Activated naive CD8-positive, alpha-beta T cell treated with anti-CD3 and anti-CD28 coated beads, Interleukin-2, amount 50 U/mL, for 24 hours (primary cell): ENCODE measurements at regions not wholly inside any gene's neighbourhood (a gene's known extent, or its start where the extent isn't known, plus 50 kb on each side); places are given as distances from the start of the nearest gene placed in this dataset.

Experiments
- ATAC-seq: fragments of 150-1000 bp; cut with Tn5 transposase; one replicate; pipeline ENCODE4 v1.10.0; 2021
- DNase-seq: peaks from one replicate; pipeline ENCODE4 v3.0.0; 2021
- H3K27ac Mint-ChIP-seq: one replicate; pipeline ENCODE4 v1.8.0; 2021; ENCODE audit warnings: mild to moderate bottlenecking, mixed read lengths
- H3K27me3 Mint-ChIP-seq: one replicate; pipeline ENCODE4 v1.8.0; 2021; ENCODE audit warnings: mixed read lengths
- H3K36me3 Mint-ChIP-seq: one replicate; pipeline ENCODE4 v1.8.0; 2021; ENCODE audit warnings: low read depth, mixed read lengths
- H3K4me1 Mint-ChIP-seq: one replicate; pipeline ENCODE4 v1.8.0; 2021; ENCODE audit warnings: mixed read lengths
- H3K4me3 Mint-ChIP-seq: one replicate; pipeline ENCODE4 v1.8.0; 2021; ENCODE audit warnings: mild to moderate bottlenecking, moderate library complexity, mixed read lengths
- H3K9me3 Mint-ChIP-seq: one replicate; pipeline ENCODE4 v1.8.0; 2021; ENCODE audit warnings: mixed read lengths

GRCh38 chr7:46681865-46682503 is 760.9 kb upstream of the IGFBP3 start:
- no peak for ATAC-seq
- Mint-ChIP-seq H3K4me1 (no peaks in the 10 kb centered on the region), H3K27me3 (no peaks in the 10 kb centered on the region), H3K27ac (no peak overlapping the region), H3K9me3 (peaks cover 5% of the 10 kb centered on the region), H3K4me3 (no peak overlapping the region), H3K36me3 (no peaks in the 10 kb centered on the region)
- DNase-seq = no peak

GRCh38 chr7:46680147-46680546 is 759.1 kb upstream of the IGFBP3 start:
- H3K27me3 Mint-ChIP-seq = no peaks in the 10 kb centered on the region
- no peaks in the 10 kb centered on the region for H3K4me1 Mint-ChIP-seq
- peaks cover 7% of the 10 kb centered on the region for H3K9me3 Mint-ChIP-seq
- DNase-seq (no peak), ATAC-seq (no peak)
- no peak overlapping the region for H3K27ac Mint-ChIP-seq
- no peak overlapping the region for H3K4me3 Mint-ChIP-seq
- no peaks in the 10 kb centered on the region for H3K36me3 Mint-ChIP-seq

GRCh38 chr7:46679671-46680070 is 758.6 kb upstream of the IGFBP3 start:
- ATAC-seq = no peak
- Mint-ChIP-seq H3K4me1 (no peaks in the 10 kb centered on the region), H3K9me3 (peaks cover 7% of the 10 kb centered on the region), H3K27me3 (no peaks in the 10 kb centered on the region), H3K36me3 (no peaks in the 10 kb centered on the region), H3K4me3 (no peak overlapping the region), H3K27ac (no peak overlapping the region)
- DNase-seq = no peak

GRCh38 chr7:46678421-46678820 is 757.3 kb upstream of the IGFBP3 start:
- DNase-seq = no peak
- ATAC-seq = no peak
- Mint-ChIP-seq H3K4me1 (no peaks in the 10 kb centered on the region), H3K4me3 (no peak overlapping the region), H3K9me3 (peaks cover 7% of the 10 kb centered on the region), H3K36me3 (no peaks in the 10 kb centered on the region), H3K27me3 (no peaks in the 10 kb centered on the region), H3K27ac (no peak overlapping the region)

- H3K4me1 Mint-ChIP-seq = no peaks in the 10 kb centered on the region
- H3K9me3 Mint-ChIP-seq = peaks cover 10% of the 10 kb centered on the region
- H3K4me3 Mint-ChIP-seq = no peak overlapping the region
- DNase-seq (no peak), ATAC-seq (no peak)
- H3K27ac Mint-ChIP-seq = no peak overlapping the region
- H3K27me3 Mint-ChIP-seq = no peaks in the 10 kb centered on the region
- H3K36me3 Mint-ChIP-seq = no peaks in the 10 kb centered on the region
These were observed 754.4 kb upstream of the IGFBP3 start for GRCh38 chr7:46675456-46675855.

GRCh38 chr7:46672861-46673260 is 751.8 kb upstream of the IGFBP3 start:
- DNase-seq = no peak
- no peak for ATAC-seq
- H3K27ac Mint-ChIP-seq = no peak overlapping the region
- no peaks in the 10 kb centered on the region for H3K27me3 Mint-ChIP-seq
- no peaks in the 10 kb centered on the region for H3K36me3 Mint-ChIP-seq
- H3K4me3 Mint-ChIP-seq = no peak overlapping the region
- peaks cover 14% of the 10 kb centered on the region for H3K9me3 Mint-ChIP-seq
- H3K4me1 Mint-ChIP-seq = no peaks in the 10 kb centered on the region

- H3K4me3 Mint-ChIP-seq = no peak overlapping the region
- H3K36me3 Mint-ChIP-seq = no peaks in the 10 kb centered on the region
These were observed 750.2 kb upstream of the IGFBP3 start for GRCh38 chr7:46671108-46671769.

GRCh38 chr7:46669028-46669427 is 748.0 kb upstream of the IGFBP3 start:
- no peaks in the 10 kb centered on the region for H3K27me3 Mint-ChIP-seq
- no peak for ATAC-seq
- H3K9me3 Mint-ChIP-seq = peaks cover 16% of the 10 kb centered on the region
- H3K27ac Mint-ChIP-seq = no peak overlapping the region
- no peaks in the 10 kb centered on the region for H3K4me1 Mint-ChIP-seq
- H3K4me3 Mint-ChIP-seq = no peak overlapping the region
- H3K36me3 Mint-ChIP-seq = no peaks in the 10 kb centered on the region
- no peak for DNase-seq

More at GRCh38 chr7:46671108-46671769, 750.2 kb upstream of the IGFBP3 start:
- ATAC-seq (no peak), DNase-seq (no peak)
- H3K27ac Mint-ChIP-seq = no peak overlapping the region
- H3K27me3 Mint-ChIP-seq = no peaks in the 10 kb centered on the region
- peaks cover 11% of the 10 kb centered on the region for H3K9me3 Mint-ChIP-seq
- H3K4me1 Mint-ChIP-seq = no peaks in the 10 kb centered on the region

- H3K27me3 Mint-ChIP-seq = no peaks in the 10 kb centered on the region
- no peak for DNase-seq
- H3K27ac Mint-ChIP-seq = no peak overlapping the region
- no peak for ATAC-seq
- no peaks in the 10 kb centered on the region for H3K4me1 Mint-ChIP-seq
- H3K4me3 Mint-ChIP-seq = no peak overlapping the region
- peaks cover 12% of the 10 kb centered on the region for H3K9me3 Mint-ChIP-seq
- no peaks in the 10 kb centered on the region for H3K36me3 Mint-ChIP-seq
These were observed 743.4 kb upstream of the IGFBP3 start for GRCh38 chr7:46664453-46664852.

GRCh38 chr7:46663025-46663424 is 742.0 kb upstream of the IGFBP3 start:
- no peak for ATAC-seq
- Mint-ChIP-seq H3K9me3 (peaks cover 9% of the 10 kb centered on the region), H3K4me1 (no peaks in the 10 kb centered on the region), H3K27ac (no peak overlapping the region), H3K27me3 (no peaks in the 10 kb centered on the region), H3K36me3 (no peaks in the 10 kb centered on the region), H3K4me3 (no peak overlapping the region)
- DNase-seq = no peak

GRCh38 chr7:46661431-46661830 is 740.4 kb upstream of the IGFBP3 start:
- Mint-ChIP-seq H3K9me3 (peaks cover 7% of the 10 kb centered on the region), H3K27me3 (no peaks in the 10 kb centered on the region), H3K4me1 (no peaks in the 10 kb centered on the region), H3K27ac (no peak overlapping the region), H3K36me3 (no peaks in the 10 kb centered on the region), H3K4me3 (no peak overlapping the region)
- no peak for DNase-seq
- ATAC-seq = no peak

GRCh38 chr7:46660402-46660980 is 739.4 kb upstream of the IGFBP3 start:
- Mint-ChIP-seq H3K4me3 (no peak overlapping the region), H3K9me3 (no peaks in the 10 kb centered on the region), H3K27me3 (no peaks in the 10 kb centered on the region), H3K27ac (no peak overlapping the region), H3K4me1 (no peaks in the 10 kb centered on the region), H3K36me3 (no peaks in the 10 kb centered on the region)
- DNase-seq (no peak), ATAC-seq (no peak)

GRCh38 chr7:46658281-46658680 is 737.2 kb upstream of the IGFBP3 start:
- H3K27me3 Mint-ChIP-seq = no peaks in the 10 kb centered on the region

GRCh38 chr7:46654546-46655443 is 733.7 kb upstream of the IGFBP3 start:
- H3K4me3 Mint-ChIP-seq = no peak overlapping the region
- H3K36me3 Mint-ChIP-seq = no peaks in the 10 kb centered on the region
- H3K9me3 Mint-ChIP-seq = peaks cover 9% of the 10 kb centered on the region
- DNase-seq (no peak), ATAC-seq (no peak)
- H3K27ac Mint-ChIP-seq = no peak overlapping the region
- no peaks in the 10 kb centered on the region for H3K4me1 Mint-ChIP-seq
- H3K27me3 Mint-ChIP-seq = no peaks in the 10 kb centered on the region

More at GRCh38 chr7:46658281-46658680, 737.2 kb upstream of the IGFBP3 start:
- ATAC-seq (no peak), DNase-seq (no peak)
- H3K9me3 Mint-ChIP-seq = no peaks in the 10 kb centered on the region
- H3K27ac Mint-ChIP-seq = no peak overlapping the region
- H3K4me3 Mint-ChIP-seq = no peak overlapping the region
- no peaks in the 10 kb centered on the region for H3K4me1 Mint-ChIP-seq
- H3K36me3 Mint-ChIP-seq = no peaks in the 10 kb centered on the region
